Nephron (organoid): ENCODE measurements at regions not wholly inside any gene's neighbourhood (a gene's known extent, or its start where the extent isn't known, plus 50 kb on each side); places are given as distances from the start of the nearest gene placed in this dataset.

Experiments
- H3K27ac Mint-ChIP-seq, 3 experiments: 2 replicates each; pipeline ENCODE4 v1.8.0; 2020; ENCODE audit warnings: mixed read lengths in 3 of 3, mild to moderate bottlenecking in 2 of 3, moderate library complexity in 1 of 3
- H3K27me3 Mint-ChIP-seq: 2 replicates; pipeline ENCODE4 v1.8.0; 2021; ENCODE audit warnings: low read depth, mild to moderate bottlenecking, moderate library complexity, mixed read lengths
- H3K36me3 Mint-ChIP-seq: 2 replicates; pipeline ENCODE4 v1.8.0; 2020; ENCODE audit warnings: low read depth, mixed read lengths
- H3K4me1 Mint-ChIP-seq: 2 replicates; pipeline ENCODE4 v1.8.0; 2020; ENCODE audit warnings: mixed read lengths
- H3K4me3 Mint-ChIP-seq, 3 experiments: 2 replicates each; pipeline ENCODE4 v1.8.0; 2020; ENCODE audit warnings: mild to moderate bottlenecking in 3 of 3, mixed read lengths in 3 of 3, moderate library complexity in 2 of 3
- H3K9me3 Mint-ChIP-seq: 2 replicates; pipeline ENCODE4 v1.8.0; 2020; ENCODE audit warnings: mixed read lengths
- TF ChIP-seq, protein P1 (sequence below), 3 experiments: fragments of 200-600 bp; sonication (generic); IDR thresholded peaks; one replicate each; pipeline ENCODE4 v1.5.0; 2021; ENCODE audit warnings: antibody characterized with exemption in 3 of 3; ENCODE audit not compliant: unreplicated experiment in 3 of 3

DNA sequence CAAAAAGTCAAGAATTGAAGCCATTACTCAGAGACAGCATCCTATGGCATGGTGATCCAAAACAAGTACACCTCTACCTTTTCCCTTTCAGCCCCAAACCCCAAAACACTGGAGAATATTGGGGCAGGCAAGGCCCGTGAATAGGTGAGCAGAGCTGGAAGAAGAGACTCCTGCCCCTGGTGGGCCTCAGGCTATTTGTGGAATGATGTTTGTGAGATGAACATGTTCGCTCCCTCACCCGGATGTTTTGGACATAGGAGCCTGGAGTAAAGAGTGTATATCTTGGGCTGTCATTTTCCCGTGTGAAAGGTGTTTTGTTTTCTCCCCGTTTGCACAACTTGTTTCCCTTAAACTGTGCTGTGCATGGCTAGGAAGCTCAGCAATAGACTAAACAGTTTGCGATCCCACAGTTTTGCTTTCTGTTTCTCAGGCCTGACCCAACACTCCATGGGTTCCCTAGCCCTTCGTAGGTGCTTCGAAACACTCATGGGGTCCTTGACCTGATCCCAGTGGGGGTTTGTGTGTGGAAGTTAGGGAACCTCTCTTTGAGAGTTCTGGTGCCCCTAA lies 136.5 kb upstream of the TNP1 start:
- H3K4me3 Mint-ChIP-seq = no peak overlapping the region
- TF ChIP-seq, protein P1, sequence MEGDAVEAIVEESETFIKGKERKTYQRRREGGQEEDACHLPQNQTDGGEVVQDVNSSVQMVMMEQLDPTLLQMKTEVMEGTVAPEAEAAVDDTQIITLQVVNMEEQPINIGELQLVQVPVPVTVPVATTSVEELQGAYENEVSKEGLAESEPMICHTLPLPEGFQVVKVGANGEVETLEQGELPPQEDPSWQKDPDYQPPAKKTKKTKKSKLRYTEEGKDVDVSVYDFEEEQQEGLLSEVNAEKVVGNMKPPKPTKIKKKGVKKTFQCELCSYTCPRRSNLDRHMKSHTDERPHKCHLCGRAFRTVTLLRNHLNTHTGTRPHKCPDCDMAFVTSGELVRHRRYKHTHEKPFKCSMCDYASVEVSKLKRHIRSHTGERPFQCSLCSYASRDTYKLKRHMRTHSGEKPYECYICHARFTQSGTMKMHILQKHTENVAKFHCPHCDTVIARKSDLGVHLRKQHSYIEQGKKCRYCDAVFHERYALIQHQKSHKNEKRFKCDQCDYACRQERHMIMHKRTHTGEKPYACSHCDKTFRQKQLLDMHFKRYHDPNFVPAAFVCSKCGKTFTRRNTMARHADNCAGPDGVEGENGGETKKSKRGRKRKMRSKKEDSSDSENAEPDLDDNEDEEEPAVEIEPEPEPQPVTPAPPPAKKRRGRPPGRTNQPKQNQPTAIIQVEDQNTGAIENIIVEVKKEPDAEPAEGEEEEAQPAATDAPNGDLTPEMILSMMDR (IDR thresholded peaks at IDR 0.05; ENCODE audit: unreplicated experiment in 3 of 3) = no peak
- H3K36me3 Mint-ChIP-seq = no peaks in the 10 kb centered on the region
- peaks cover 3% of the 10 kb centered on the region for H3K9me3 Mint-ChIP-seq
- H3K27me3 Mint-ChIP-seq = peaks cover 3% of the 10 kb centered on the region
- H3K4me1 Mint-ChIP-seq = peaks cover 47% of the 10 kb centered on the region
- H3K27ac Mint-ChIP-seq = peak overlapping the region in 1 of 3 experiments; percentile 39

DNA sequence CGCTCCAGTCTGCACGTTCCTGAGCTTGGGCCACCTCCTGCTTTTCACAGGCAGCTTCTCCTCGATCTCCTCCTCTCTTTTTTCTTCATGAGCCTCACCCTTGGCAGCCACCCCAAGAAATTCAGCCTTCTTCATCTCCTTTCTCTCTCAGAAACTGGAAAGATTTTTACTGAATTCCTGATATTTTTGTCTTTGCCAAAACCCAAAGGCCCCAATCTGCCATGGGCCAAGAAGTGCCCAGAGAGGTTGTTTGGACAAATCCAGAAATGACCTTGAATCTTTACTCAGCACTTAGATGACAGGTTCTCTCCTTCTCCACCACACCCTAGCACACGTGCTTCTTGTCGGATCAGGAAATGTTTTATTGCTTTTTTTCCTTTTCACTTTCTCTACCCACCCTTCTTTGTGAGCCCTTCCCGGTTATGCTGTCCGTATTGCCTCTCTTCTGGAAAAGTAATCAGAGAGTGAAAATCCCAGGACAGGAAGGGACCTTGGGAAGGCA lies 134.5 kb upstream of the TNP1 start:
- Mint-ChIP-seq H3K27me3 (peaks cover 3% of the 10 kb centered on the region), H3K4me1 (peaks cover 56% of the 10 kb centered on the region), H3K36me3 (no peaks in the 10 kb centered on the region), H3K27ac (peak overlapping the region; percentile 35 to 89 (median 85)), H3K9me3 (peaks cover 3% of the 10 kb centered on the region), H3K4me3 (no peak overlapping the region)
- TF ChIP-seq, protein P1 (IDR thresholded peaks at IDR 0.05; ENCODE audit: unreplicated experiment in 3 of 3) = no peak

DNA sequence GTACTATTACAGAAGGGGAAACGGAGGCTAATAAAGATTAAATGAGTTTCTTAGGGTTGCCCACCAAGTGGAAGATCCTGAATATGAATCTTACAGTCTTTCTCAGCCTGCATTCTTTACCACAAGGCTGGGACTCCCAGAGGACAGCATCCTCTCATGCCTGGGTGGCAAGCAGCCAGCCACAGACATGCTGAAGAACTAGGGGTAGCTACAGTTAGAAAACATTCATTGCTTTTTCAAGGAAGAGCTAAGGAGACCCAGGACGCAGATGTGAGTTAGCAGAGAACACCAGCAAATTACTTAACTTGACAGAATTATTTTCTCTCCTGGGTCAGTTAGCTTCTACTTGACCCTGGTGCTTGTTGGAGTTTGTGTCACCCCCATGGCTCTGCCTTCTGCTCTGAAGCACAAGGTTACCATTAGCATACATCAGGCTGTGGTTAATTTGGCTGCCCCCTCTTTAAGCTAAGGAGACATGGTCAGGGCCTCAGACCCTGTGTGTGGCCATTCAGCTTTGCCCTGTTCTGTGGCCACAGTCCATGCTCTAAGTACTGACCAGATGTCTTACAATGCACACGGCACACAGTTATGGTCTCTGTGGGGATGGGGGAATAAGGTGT lies 132.3 kb upstream of the TNP1 start:
- Mint-ChIP-seq H3K36me3 (no peaks in the 10 kb centered on the region), H3K27me3 (peaks cover 3% of the 10 kb centered on the region), H3K4me3 (no peak overlapping the region), H3K4me1 (peaks cover 63% of the 10 kb centered on the region), H3K9me3 (peaks cover 3% of the 10 kb centered on the region), H3K27ac (peak overlapping the region; percentile 91 to 96 (median 92))
- TF ChIP-seq, protein P1 (IDR thresholded peaks at IDR 0.05; ENCODE audit: unreplicated experiment in 3 of 3) = no peak

DNA sequence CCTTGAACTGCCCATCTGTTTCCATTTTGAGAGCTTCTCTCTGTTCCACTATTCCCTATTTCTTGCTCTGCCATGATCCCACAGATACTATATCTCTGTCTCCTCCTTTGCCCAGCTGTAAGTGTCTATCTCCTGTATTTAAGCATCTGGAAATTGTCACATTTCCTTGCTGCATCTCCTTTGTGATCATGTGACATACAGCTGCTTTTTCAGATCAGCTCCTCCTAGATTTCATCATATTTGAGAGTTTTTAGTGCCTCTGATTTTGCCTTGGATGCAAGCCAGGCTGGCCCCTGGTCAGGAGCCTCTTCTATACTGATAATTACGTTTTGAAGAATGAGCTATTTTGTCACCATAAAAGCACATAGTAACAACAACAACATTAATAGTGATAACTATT lies 131.7 kb upstream of the TNP1 start:
- Mint-ChIP-seq H3K27ac (peak overlapping the region; percentile 91 to 96 (median 92)), H3K9me3 (peaks cover 3% of the 10 kb centered on the region), H3K4me3 (peak overlapping the region in 1 of 3 experiments; percentile 2), H3K36me3 (no peaks in the 10 kb centered on the region), H3K27me3 (peaks cover 3% of the 10 kb centered on the region), H3K4me1 (peaks cover 61% of the 10 kb centered on the region)
- TF ChIP-seq, protein P1 (IDR thresholded peaks at IDR 0.05; ENCODE audit: unreplicated experiment in 3 of 3) = no peak

DNA sequence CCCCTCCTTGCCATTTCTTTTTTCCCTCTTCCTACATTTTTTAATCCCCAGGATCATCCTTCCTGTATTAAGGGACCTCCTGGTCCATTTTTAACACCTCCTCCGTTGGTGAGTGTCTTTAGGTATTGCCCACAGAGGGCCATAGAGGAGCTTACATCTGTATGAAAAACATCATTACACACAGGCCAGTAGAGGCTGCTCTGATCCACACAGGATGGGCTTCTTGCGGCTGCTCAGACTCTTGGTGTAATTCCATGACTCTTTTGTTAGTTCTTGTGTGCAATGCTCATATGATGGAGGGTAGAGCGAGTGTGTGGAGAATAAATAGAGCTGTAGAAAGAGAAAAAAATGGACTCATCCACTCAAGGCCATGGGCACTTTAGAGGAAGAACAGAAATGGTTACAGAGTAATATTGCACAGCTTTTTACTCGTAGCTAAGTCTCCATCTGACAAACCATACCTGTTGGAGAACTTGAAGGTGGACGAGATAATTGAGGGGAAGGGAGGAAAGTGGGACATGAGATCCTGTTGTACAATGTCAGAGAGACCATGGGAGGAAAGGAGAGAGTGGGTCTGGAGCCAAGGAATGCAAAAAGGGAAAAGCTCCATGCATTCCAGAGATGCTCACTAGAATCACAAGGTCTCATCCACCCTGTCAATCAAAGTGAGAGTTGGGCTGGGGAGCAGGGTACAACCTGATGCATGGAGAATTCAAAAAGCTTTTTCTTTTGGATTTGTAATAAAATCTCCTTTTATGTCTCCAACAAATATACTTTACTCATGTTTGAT lies 129.7 kb upstream of the TNP1 start:
- H3K4me1 Mint-ChIP-seq = peaks cover 61% of the 10 kb centered on the region
- TF ChIP-seq, protein P1 (IDR thresholded peaks at IDR 0.05; ENCODE audit: unreplicated experiment in 3 of 3) = no peak
- H3K4me3 Mint-ChIP-seq = no peak overlapping the region
- peaks cover 3% of the 10 kb centered on the region for H3K9me3 Mint-ChIP-seq
- H3K27ac Mint-ChIP-seq = peak overlapping the region; percentile 30 to 71 (median 62)
- no peaks in the 10 kb centered on the region for H3K27me3 Mint-ChIP-seq
- H3K36me3 Mint-ChIP-seq = no peaks in the 10 kb centered on the region
